Iris pigment epithelial cell (primary cell): ENCODE measurements at regions not wholly inside any gene's neighbourhood (a gene's known extent, or its start where the extent isn't known, plus 50 kb on each side); places are given as distances from the start of the nearest gene placed in this dataset.

Experiments used
- DNase-seq: peaks from one replicate; pipeline ENCODE4 v3.0.0-alpha.2; 2011; ENCODE audit warnings: low read depth

DNA sequence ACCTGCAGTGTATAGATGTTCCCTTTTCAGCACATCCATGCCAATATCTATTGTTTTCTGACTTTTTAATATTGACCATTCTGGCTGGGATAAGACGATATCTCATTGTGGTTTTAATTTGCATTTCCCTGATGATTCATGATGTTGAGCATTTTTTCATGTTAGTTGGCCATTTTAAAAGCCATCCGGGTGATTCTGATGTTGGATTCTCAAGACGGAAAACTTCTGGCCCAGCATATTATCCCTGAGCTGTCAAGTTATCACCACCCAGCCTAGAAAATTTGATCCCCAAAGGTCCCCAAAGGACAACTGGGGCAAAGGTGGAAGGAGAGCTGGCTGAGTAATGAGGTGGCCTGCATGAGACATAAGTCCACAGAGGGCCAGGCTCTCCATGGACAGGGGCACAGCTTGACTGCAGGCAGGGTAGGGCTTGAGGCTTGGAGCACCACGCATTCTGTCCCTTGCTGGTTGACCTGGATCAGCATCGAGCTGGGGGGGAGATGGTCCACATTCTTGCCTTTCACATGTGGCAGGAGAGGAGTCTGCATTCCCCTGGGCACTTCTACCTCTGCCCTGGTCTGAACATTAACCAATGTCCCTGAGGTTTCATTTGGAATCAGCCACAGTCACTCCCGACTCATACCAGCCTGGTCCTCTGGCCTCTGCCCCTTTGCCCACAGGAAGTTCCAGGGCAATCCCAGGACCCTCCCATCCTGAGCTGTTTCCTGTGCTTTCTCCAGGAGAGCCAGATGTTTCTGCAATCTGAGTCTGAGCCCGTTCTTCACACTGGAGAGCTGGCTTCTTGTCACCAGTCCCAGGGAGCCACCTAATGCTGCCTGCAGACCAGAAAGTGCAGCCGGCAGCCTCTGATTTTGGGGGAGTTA lies 69.2 kb downstream of the ISG20 start:
- no peak for DNase-seq

DNA sequence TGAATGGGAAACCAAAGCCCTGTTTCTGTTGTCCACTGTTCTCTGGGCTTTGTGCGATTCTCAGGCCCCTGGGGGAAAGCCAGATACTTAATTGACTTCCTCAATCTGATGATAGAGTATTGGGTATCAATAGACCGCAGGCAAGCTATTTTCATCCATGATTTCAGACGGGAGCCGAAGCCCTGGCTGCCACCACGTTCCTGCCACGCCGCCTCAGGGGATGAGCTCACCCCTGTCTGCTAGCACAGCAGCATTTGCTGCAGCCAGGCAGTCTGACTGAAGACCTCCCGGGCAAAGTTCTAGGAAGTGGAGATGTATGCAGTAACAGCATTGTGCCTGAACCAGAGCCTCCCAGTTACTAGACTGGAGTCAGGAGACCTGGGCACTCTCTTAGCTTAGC lies 69.8 kb downstream of the ISG20 start:
- DNase-seq = no peak

DNA sequence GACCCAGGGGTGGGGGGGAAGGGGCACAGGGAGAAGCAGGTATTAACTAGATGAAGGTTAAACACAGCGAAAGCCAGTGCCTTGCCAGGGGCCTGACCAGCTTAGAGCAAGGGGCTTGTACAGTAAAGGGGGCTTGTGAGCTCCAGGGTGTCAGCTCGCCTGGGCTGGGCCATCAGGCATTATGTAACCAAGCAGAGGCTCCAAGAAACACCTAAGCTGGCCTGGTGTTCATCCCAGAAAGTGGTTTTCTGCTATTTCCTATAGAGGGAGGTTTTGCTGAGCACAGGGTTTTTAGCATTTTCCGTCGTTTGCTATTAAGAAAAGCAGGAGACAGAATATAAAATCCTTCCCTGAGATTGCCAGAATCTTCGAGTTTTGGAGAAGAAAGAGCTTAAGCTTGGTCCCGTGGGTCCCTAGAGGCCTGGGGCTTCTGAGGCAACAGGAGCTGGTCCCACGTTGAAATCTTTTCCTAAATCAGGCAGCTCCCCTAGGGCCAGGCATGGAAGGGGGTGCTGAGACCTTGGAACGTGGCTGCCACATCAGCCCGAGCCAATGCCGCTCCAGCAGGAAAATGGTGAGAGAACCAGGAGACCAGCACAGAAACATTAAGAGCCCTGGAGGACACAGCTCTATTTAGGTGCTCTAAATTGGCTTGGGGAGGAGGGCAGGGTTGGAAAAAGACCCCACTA lies 71.4 kb downstream of the ISG20 start:
- DNase-seq = no peak

DNA sequence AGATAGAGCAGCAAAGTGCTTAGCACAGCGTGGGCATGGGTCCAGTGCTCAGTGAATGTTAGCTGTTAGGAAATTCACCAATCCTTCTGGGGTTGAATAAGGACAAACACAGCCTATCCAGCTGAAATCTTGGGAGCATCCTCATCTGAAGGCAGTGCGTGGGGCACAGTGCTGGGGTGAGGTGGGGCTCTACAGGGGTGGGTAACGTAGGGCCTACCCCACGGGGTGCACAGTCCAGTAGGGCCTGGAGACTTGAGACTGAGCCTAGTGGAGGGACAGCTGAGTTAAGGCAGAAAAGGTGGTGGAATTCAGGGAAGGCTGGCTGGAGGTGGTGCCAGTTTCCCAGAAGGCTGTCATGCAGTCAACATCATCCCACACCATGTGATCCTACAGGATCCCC lies 73.0 kb downstream of the ISG20 start:
- no peak for DNase-seq

DNA sequence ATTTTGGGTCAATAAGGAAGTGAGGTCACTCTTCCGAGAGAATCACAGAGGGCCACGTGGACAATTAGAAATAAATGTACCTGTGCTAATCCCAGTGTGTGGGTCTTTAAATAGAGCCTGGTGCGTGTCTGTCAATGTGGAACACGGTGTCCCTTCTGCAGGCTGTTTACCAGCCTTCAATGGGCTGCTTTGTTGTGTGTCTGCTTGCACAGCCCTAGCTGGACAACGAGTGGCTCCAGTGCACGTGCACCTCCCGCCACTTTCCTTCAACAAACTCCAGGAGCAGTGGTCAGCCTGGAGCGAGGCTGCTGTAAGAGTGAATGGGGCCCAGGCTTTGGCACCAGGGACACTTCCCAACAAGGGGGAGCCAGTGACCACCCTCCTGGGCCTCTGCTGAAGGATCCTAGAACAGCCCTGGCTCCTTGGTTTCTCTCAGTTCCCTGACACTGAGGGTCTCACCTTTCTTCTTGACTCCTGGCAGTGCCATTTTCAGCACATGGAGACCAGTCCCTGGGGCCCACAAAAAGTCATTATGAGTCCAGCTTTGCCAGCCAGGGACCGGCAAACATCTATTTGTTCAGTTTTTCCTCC lies 76.1 kb downstream of the ISG20 start:
- no peak for DNase-seq

DNA sequence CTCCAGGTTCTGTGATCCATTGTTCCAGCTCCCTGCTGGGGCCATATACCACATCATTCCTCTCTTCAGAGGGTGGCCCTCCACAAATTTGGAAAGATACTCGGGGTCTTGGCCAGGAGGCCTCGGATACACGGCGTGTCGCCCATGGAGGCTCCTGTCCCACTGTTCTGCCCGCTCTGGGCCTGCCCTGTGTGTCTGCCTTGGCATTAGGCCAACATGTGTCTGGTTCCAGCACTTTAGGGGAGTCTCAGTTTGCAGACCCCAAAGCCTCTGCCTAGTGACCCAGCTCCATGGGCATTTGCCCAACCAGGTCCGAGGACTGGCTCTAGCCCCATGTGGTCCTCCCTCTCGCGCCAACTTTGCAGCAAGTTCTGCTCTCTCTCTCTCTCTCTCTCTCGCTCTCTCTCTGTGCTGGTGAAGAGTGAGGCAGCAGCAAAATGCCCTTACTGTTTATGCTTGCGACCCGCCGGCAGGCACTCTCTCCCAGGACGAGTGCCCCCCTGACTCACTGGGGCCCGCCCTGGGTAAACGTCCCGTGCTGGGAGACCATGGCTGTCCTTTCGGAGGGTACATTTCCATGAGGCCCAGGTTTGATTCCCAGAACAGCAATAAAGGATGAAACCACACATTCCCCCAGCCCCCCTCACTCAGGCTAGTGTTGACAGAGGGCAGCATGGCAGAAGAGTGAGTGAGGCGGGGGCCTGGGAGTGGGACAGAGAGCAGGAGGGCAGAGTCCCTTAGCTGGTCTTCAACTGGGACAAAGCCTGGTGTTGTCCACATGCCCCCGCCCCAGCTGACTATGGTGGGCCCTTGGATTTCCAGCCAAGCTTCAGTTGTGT lies 77.9 kb downstream of the ISG20 start:
- DNase-seq = no peak

DNA sequence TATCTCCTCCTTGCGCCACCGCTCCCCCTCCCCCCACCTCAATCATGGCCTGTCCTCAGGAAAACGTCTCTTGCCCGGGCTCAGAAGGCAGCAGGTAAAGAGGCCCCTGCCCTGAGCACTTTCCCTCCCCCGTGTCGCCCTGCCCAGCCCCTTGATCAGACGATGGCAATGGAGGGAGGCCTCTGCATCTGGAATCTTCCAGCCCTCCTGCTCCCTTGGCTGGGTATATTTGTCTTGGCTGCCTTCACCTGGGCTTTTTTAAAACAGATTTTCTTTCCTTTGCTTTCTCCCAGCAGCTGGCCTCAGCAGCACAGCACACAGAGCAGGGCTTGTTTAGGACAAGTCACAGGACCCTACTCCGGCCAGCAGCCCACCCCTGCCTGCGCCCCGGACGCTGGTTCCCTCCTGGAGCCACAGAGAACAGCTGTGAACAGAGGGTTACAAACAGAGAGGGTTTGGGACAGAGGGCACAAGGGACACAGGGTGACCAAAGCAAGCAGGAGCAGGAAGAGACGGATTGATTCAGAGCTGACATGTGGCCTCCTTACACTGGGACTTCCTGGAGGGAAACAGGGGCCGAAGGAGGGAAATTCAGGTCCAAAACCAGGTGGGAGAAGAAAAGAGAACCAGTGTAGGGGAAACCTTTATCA lies 78.7 kb downstream of the ISG20 start:
- DNase-seq = no peak

DNA sequence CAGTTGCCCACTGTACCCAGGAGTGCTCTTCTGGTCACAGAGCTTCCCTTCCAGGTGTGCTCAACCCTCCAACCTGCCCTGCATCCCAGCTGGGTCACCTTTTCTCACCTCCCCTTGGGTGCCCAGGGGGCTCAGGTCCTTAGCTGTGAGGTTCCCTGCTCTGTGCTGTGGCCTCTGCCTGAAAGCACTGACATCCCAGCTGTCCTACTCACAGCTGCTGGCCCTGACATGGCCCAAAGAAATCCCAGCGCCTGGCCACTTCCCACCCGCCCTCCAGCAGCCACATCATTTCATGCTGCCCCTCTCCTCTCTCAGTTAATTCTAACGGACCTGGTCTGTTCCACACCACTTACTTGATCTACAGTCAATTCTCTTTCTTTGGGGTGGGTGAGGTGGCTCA lies 79.9 kb downstream of the ISG20 start:
- DNase-seq = no peak

DNA sequence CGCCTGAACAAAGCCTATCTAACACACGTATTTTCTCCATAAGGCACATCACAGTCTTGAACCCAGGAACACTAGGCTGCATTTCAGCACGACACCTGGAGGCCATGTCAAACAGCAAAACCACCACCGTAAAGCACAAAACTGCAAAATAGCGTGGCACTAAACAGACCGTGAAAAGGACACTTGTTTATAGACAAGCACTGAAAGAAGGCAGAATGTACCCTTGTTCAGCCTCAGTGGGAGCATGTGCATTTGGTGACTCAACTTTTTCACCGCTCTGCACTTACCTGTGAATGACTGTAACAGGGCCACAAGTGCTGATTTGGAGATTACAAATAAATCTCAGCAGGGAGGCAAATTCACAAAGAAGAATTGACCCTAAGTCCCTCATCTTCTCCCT lies 80.8 kb downstream of the ISG20 start:
- no peak for DNase-seq

DNA sequence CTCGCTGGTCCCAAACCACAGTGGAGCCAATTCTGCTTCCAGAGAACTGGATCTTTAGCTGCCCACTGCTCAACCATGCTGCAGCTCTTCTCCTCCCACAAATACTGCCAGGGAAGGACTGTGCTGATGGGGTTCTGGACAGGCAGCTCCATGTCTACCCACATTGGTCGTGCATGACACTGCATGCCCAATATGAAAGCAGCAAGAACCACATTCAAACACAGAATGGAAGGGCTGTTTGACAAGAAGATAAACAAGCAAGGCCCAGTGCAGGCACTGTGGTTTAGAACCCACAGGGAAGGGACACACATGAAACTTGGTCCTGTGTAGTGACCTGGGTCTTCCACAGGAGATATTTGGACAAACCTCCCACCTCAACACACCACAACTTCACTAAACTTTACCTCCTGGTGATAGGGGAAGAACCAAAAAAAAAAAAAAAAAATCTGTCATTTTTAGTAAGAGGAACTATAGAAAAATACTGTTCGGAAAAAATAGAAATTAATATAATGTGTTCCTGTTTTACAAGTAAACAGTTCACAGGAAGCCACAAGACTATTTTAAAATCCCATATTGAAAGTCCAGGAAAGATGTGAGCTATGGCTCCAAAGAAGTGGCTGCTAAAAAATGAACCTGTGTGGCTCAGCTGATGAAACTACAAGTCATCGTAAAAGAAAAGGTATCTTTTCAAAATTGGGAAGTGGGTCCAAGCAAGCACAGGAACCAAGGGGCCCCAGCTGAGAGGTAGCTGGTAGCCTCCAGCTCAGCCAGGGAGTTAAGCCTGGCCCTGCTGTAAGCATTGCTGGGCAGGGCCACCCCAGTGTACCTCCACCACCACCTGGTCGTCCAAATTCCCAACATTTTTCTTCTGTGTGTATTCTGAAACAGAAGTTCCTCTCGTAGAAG lies 77.7 kb upstream of the ACAN start:
- DNase-seq = no peak

DNA sequence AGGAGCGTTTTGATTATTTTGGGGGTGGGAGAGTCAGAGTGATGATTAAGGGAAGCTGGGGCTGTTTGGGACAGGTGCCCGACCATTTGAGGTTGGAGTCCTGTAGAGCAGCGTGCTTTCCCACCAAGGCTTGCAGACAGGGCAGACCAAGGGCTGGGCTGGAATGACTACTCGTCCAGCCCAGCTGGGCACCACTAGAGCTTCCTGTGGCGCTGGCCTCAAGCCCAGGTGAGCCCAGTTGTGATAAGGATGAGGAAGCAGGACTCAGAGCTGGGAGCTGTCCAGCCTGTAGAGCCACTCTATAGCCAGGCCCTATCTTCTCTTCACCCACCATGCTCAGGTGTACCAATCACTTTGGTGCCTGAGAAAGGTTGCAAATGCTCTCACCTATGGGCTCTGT lies 75.8 kb upstream of the ACAN start:
- no peak for DNase-seq

DNA sequence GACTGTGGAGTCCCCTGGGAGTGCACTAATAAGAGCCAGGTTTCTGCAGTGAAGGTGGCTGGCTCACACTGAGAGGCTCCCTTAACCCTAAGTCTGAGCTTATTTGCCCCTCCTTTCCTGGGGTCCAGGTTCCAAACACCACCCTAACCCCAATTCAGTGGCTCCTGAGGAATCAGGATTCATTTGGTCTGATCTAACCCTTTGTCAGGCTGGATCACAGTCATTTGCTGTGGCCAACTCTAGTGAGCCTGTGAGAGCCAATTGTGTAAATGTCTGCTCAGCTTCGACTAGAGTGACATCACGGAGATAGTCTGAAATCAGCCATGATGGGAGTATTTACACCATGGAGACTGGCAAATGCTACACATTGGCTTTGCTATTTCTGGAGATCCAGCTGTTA lies 73.7 kb upstream of the ACAN start:
- DNase-seq = no peak

DNA sequence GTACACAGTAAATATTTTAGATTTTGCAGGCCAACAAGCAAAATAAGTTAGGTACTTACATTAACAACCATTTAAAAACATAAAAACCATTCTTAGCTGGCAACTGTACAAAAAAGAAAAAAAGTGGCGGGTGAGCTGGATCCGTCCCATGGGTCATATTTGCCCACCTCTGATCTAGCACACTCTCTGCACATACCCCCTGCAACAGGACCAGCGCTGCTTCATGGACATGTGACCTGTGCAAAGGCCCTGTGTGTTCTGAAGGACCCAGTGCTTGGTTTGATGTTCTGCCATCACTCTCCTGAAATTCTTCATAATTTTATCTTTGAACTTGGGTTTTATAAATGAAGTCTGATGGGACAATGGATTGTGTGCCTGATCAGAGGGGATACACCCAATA lies 72.5 kb upstream of the ACAN start:
- no peak for DNase-seq

DNA sequence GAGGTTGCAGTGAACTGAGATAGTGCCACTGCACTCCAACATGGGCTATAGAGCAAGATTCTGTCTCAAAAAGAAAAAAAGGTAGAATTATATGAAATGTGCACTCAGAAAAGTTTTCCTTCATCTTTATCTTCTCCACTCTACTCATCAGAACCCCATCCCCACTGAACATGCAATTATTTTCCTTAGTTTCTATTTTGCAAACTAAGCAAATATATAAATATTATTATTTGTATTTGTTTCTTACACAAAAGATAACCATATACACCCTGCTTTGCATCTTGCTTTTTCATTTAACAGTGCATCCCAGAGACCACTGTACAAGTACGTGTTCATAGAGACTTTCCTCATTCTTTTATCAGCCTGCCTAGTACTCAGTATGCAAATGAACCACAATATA lies 68.0 kb upstream of the ACAN start:
- DNase-seq = no peak

DNA sequence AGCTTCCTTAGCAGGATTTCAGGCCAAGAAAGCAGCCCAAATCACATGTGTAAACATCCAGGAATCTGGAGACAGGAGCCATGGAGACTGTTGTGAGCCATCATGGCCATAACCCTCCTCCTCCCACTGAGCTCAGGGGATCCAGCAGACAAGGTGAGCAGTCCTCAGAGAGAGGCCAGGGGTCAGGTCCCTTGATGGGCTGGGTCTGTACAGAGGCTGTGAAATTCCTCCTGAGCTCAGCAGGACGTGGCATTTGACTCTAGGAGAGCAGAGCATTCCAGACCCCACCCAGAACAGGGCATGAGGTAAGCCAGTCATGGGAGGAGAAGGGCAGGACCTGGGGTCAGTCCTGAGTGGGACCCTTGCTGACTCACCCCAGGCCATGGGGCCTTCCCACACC lies 67.0 kb upstream of the ACAN start:
- DNase-seq = no peak

DNA sequence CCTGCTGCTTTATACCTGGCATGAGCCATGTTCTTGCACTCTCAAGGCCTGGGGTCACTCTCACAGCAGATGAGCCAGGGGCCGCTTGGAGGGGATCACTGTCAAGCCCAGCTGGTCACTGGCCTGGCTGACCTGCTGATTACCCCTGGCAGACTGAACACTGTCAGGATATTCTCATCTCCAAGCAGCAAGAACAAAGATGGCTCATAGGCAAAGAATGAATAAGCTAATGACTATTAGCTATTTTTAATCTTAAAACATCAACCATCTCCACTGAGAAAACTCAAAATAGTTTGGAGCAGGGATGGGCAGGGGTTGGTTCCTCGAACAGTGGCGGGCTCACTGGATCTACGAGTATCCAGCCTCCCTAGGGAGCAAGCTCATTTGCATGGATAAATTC lies 64.4 kb upstream of the ACAN start:
- DNase-seq = peak; percentile 10

DNA sequence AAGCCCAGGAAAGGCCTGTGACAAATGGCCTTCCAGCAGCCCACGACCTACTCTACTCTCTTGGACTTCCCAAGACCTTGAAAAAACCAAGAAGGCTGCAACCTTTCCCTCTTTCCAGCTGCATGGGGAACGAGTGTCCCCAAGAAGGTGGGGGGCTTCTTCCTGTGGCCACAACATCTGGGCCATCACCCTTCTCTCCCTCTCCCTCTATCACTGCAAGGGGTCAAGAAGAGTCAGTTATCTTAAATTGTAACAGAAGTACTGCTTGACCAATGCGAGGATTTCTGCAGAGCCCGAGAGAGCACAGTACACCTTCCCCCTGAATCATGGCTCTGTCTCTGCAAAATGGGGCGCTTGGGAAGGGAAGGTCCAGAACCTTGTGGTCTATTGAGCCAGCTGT lies 63.7 kb upstream of the ACAN start:
- no peak for DNase-seq

DNA sequence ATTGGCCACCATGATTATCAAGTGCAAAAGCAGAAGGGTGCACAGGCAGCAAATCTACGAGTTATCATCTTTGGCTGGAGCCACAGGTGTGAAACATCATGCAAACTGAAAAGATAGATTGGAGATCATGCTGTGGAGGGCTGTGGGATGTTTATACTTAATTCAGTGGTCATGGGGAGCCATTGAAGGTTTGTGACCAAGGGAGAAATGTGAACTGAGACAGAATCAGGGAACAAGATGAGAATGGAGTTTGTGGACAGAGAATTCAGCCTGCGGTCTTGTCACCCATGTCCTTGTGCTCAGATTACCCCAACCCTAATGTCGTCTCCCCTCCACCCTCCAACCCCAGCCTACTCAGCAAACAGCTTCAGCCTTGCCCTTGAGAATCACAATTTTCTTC lies 62.9 kb upstream of the ACAN start:
- DNase-seq = no peak

DNA sequence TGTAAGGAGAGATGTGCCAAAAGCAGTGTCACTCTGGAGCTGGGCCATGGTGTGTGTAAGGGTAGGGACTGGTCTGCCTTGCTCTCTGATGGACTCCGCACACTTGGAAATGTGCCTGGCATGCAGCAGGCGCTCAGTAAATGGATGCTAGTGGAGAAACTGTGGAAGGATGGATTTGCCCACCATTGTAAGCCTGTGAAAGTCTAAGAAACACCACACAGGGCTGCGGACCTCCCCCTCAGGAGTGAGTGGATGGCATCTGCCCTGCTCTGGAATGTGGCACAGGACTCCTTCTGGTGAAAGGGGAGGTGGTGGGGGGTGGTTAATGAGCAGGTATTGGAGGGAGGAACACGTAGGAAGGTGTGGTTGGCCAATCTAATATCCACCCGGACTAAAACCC lies 62.2 kb upstream of the ACAN start:
- DNase-seq = no peak

DNA sequence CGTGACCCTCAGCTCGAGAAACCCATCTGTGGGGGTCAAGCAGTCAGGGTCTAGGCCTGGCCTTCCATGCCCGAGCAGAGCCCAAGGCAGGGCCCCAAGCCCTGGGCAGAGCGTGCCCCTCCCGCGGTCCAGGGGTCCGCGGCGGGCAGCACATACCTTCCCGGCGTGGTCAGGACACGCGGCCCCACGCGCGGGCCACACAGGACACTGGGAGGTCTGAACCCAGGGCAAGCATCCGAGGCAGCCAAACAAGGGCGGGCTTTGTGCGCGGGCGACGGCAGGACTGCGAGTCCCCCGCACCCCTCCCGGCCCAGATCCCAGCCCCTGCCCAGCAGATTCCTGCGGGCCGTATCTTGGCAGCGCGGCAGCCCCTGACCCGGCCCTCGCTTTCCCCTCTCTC lies 61.6 kb upstream of the ACAN start:
- no peak for DNase-seq

DNA sequence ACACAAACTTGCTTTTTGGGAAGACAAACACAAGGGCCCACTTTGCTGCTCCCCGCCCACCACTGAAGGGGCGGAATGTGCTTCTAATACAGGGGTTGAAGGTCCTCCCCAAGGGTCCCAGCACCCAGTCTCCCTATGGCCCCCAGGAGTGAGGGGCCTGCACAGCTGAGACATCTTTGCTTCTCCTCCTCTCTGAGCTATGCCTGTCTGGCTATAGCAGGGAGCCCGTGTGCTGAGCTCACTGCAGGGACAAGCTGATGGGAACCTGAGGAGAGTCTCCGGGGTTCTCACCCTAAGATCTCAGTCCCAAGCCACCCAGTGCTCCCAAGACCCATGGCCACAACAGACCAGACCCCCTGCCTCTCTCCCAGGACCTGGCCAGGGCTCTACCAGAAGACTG lies 61.1 kb upstream of the ACAN start:
- DNase-seq = no peak
